Neural cell (in vitro differentiated cells): ENCODE measurements at regions not wholly inside any gene's neighbourhood (a gene's known extent, or its start where the extent isn't known, plus 50 kb on each side); places are given as distances from the start of the nearest gene placed in this dataset.

Source experiments
- H2AFZ ChIP-seq: fragments of 200-600, 300-800 bp; sonication (generic), shearing (Covaris generic); 2 replicates; pipeline ENCODE4 v1.6.0; 2014; ENCODE audit warnings: low read depth, mild to moderate bottlenecking, antibody characterized with exemption, low read length, moderate library complexity
- H3F3A ChIP-seq: fragments of 200-600 bp; shearing (Covaris generic); 2 replicates; pipeline ENCODE4 v1.6.1; 2016; ENCODE audit warnings: mild to moderate bottlenecking, moderate library complexity, mixed read lengths, antibody characterized with exemption, low read length; ENCODE audit not compliant: insufficient read depth, poor library complexity, severe bottlenecking
- H3K27ac ChIP-seq: fragments of 200-600, 300-800 bp; sonication (generic), shearing (Covaris generic); 2 replicates; pipeline ENCODE4 v1.5.1; 2014; ENCODE audit warnings: mild to moderate bottlenecking, low read length, moderate library complexity
- H3K27me3 ChIP-seq: fragments of 300-800, 200-600 bp; sonication (generic), shearing (Covaris generic); 2 replicates; pipeline ENCODE4 v1.6.0; 2014; ENCODE audit warnings: mild to moderate bottlenecking, low read depth, low read length, moderate library complexity; ENCODE audit not compliant: insufficient read depth
- H3K36me3 ChIP-seq: fragments of 300-800, 200-600 bp; sonication (generic), shearing (Covaris generic); 2 replicates; pipeline ENCODE4 v1.5.1; 2014; ENCODE audit warnings: mild to moderate bottlenecking, antibody characterized with exemption, low read length, moderate library complexity; ENCODE audit not compliant: insufficient read depth
- H3K4me2 ChIP-seq: fragments of 300-800, 200-600 bp; sonication (generic), shearing (Covaris generic); 2 replicates; pipeline ENCODE4 v1.6.0; 2014; ENCODE audit warnings: mild to moderate bottlenecking, low read length
- H3K4me3 ChIP-seq: fragments of 300-800, 200-600 bp; sonication (generic), shearing (Covaris generic); 2 replicates; pipeline ENCODE4 v1.5.1; 2014; ENCODE audit warnings: mild to moderate bottlenecking, low read length, moderate library complexity
- H3K79me2 ChIP-seq: fragments of 200-600 bp; shearing (Covaris generic); replicated peaks from 2 replicates; pipeline ENCODE4 v1.6.0; 2014; ENCODE audit warnings: mild to moderate bottlenecking, low read length, moderate library complexity; ENCODE audit not compliant: insufficient read depth
- H3K9ac ChIP-seq: fragments of 300-800, 200-600 bp; sonication (generic), shearing (Covaris generic); 2 replicates; pipeline ENCODE4 v1.6.1; 2016; ENCODE audit warnings: mild to moderate bottlenecking, low read length, mixed read lengths
- H3K9me2 ChIP-seq: fragments of 200-600 bp; shearing (Covaris generic); 2 replicates; pipeline ENCODE4 v1.6.1; 2016; ENCODE audit warnings: mild to moderate bottlenecking, low read length, mixed read lengths; ENCODE audit not compliant: insufficient read depth
- H3K9me3 ChIP-seq: fragments of 200-600, 300-800 bp; sonication (generic), shearing (Covaris generic); 2 replicates; pipeline ENCODE4 v1.6.1; 2016; ENCODE audit warnings: mild to moderate bottlenecking, mixed run types, low read length, moderate library complexity, mixed read lengths
- H4K20me1 ChIP-seq: fragments of 200-600 bp; shearing (Covaris generic); 2 replicates; pipeline ENCODE4 v1.6.1; 2016; ENCODE audit warnings: mild to moderate bottlenecking, mixed run types; ENCODE audit not compliant: insufficient read depth
- EP300 ChIP-seq: fragments of 450-650 bp; conservative IDR thresholded peaks from 2 replicates; pipeline ENCODE4 v1.6.1; 2014; ENCODE audit warnings: antibody characterized with exemption, mild to moderate bottlenecking, moderate library complexity; ENCODE audit not compliant: poor library complexity, severe bottlenecking
- EZH2 ChIP-seq: fragments of 200-600, 300-800 bp; shearing (Covaris generic), sonication (generic); IDR thresholded peaks from 2 replicates; pipeline ENCODE4 v1.6.1; 2014; ENCODE audit warnings: antibody characterized with exemption, low read length, borderline replicate concordance, mild to moderate bottlenecking; ENCODE audit not compliant: insufficient read depth, poor library complexity, severe bottlenecking
- MXI1 ChIP-seq: fragments of 450-650 bp; conservative IDR thresholded peaks from 2 replicates; pipeline ENCODE4 v1.6.1; 2014; ENCODE audit warnings: antibody characterized with exemption, mild to moderate bottlenecking; ENCODE audit not compliant: poor library complexity, severe bottlenecking
- POLR2AphosphoS5 ChIP-seq: IDR thresholded peaks from 2 replicates; pipeline ENCODE4 v1.6.1; 2012
- RAD21 ChIP-seq: fragments of 450-650 bp; conservative IDR thresholded peaks from 2 replicates; pipeline ENCODE4 v1.6.1; 2014; ENCODE audit warnings: antibody characterized with exemption, mild to moderate bottlenecking, moderate library complexity
- SMC3 ChIP-seq: fragments of 450-650 bp; conservative IDR thresholded peaks from 2 replicates; pipeline ENCODE4 v1.6.1; 2014; ENCODE audit warnings: antibody characterized with exemption, mild to moderate bottlenecking, moderate library complexity; ENCODE audit not compliant: poor library complexity
- TAF1 ChIP-seq: IDR thresholded peaks from 2 replicates; pipeline ENCODE4 v1.6.1; 2012; ENCODE audit warnings: low read depth
- TF ChIP-seq, protein P1 (sequence below): fragments of 450-650 bp; IDR thresholded peaks from 2 replicates; pipeline ENCODE4 v1.5.1; 2014; ENCODE audit warnings: antibody characterized with exemption, mild to moderate bottlenecking, moderate library complexity; ENCODE audit not compliant: poor library complexity, severe bottlenecking
- TF ChIP-seq, protein P2 (sequence below): IDR thresholded peaks from 2 replicates; pipeline ENCODE4 v1.6.1; 2012; ENCODE audit warnings: borderline replicate concordance

DNA sequence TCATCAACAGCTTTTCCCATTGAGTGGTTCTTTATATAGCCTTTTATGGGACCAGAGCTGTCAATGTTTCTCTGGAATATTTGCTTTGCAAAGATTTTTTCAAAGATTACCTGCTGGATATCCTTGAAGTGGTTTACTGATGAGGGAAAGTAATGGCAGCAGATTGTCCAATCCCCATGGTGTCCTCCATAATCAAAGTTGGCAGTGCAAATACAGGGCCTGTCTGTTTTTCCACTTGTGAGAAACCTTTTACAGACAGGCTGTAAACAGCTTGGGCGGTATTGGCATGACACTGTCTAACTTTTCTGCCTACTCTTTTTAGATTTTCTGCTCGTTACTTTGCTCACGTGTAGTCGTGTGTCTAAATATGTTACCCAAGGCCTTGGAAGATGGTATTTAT lies 641.9 kb upstream of the NR3C2 start:
- TF ChIP-seq MXI1 (no peak), TAF1 (no peak), RAD21 (no peak), EZH2 (no peak)
- TF ChIP-seq, protein P1, sequence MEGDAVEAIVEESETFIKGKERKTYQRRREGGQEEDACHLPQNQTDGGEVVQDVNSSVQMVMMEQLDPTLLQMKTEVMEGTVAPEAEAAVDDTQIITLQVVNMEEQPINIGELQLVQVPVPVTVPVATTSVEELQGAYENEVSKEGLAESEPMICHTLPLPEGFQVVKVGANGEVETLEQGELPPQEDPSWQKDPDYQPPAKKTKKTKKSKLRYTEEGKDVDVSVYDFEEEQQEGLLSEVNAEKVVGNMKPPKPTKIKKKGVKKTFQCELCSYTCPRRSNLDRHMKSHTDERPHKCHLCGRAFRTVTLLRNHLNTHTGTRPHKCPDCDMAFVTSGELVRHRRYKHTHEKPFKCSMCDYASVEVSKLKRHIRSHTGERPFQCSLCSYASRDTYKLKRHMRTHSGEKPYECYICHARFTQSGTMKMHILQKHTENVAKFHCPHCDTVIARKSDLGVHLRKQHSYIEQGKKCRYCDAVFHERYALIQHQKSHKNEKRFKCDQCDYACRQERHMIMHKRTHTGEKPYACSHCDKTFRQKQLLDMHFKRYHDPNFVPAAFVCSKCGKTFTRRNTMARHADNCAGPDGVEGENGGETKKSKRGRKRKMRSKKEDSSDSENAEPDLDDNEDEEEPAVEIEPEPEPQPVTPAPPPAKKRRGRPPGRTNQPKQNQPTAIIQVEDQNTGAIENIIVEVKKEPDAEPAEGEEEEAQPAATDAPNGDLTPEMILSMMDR, result no peak
- no peak overlapping the region for H3K27ac ChIP-seq
- H3K4me2 ChIP-seq, result no peak overlapping the region
- H3K36me3 ChIP-seq, result no peaks in the 10 kb centered on the region
- H3K4me3 ChIP-seq, result no peak overlapping the region
- no peak overlapping the region for H3K9ac ChIP-seq
- H3K9me3 ChIP-seq, result no peaks in the 10 kb centered on the region
- no peak overlapping the region for H2AFZ ChIP-seq
- no peaks in the 10 kb centered on the region for H3K79me2 ChIP-seq
- no peaks in the 10 kb centered on the region for H3F3A ChIP-seq
- no peaks in the 10 kb centered on the region for H4K20me1 ChIP-seq
- no peaks in the 10 kb centered on the region for H3K9me2 ChIP-seq
- no peaks in the 10 kb centered on the region for H3K27me3 ChIP-seq

DNA sequence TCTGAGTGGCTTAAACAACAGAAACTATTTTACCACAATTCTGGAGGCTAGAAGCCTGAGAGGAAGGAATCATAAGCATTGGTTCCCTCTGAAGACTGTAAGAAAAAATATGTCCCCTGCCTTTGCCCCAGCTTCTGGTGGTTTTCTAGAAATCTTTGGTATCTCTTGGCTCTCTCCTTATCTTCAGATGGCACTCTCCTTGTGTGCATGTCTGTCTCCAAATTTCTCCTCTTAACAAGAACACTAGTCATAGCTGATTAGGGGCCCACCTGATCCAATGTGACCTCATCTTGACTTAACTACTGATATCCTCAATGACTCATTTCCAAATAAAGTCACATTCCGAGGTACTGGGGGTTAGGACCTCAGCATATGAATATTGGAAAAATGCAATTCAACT lies 635.0 kb upstream of the NR3C2 start:
- TF ChIP-seq EP300 (no peak), SMC3 (no peak), RAD21 (no peak), POLR2AphosphoS5 (no peak), EZH2 (no peak), MXI1 (no peak), TAF1 (no peak)
- TF ChIP-seq, protein P2, sequence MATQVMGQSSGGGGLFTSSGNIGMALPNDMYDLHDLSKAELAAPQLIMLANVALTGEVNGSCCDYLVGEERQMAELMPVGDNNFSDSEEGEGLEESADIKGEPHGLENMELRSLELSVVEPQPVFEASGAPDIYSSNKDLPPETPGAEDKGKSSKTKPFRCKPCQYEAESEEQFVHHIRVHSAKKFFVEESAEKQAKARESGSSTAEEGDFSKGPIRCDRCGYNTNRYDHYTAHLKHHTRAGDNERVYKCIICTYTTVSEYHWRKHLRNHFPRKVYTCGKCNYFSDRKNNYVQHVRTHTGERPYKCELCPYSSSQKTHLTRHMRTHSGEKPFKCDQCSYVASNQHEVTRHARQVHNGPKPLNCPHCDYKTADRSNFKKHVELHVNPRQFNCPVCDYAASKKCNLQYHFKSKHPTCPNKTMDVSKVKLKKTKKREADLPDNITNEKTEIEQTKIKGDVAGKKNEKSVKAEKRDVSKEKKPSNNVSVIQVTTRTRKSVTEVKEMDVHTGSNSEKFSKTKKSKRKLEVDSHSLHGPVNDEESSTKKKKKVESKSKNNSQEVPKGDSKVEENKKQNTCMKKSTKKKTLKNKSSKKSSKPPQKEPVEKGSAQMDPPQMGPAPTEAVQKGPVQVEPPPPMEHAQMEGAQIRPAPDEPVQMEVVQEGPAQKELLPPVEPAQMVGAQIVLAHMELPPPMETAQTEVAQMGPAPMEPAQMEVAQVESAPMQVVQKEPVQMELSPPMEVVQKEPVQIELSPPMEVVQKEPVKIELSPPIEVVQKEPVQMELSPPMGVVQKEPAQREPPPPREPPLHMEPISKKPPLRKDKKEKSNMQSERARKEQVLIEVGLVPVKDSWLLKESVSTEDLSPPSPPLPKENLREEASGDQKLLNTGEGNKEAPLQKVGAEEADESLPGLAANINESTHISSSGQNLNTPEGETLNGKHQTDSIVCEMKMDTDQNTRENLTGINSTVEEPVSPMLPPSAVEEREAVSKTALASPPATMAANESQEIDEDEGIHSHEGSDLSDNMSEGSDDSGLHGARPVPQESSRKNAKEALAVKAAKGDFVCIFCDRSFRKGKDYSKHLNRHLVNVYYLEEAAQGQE, result no peak
- TF ChIP-seq, protein P1, result no peak
- H3K9ac ChIP-seq, result no peak overlapping the region
- no peaks in the 10 kb centered on the region for H3K36me3 ChIP-seq
- no peaks in the 10 kb centered on the region for H4K20me1 ChIP-seq
- H3K27me3 ChIP-seq, result no peaks in the 10 kb centered on the region
- no peaks in the 10 kb centered on the region for H3F3A ChIP-seq
- H2AFZ ChIP-seq, result no peak overlapping the region
- no peak overlapping the region for H3K27ac ChIP-seq
- no peak overlapping the region for H3K4me3 ChIP-seq
- no peak overlapping the region for H3K4me2 ChIP-seq
- H3K9me2 ChIP-seq, result no peaks in the 10 kb centered on the region
- no peaks in the 10 kb centered on the region for H3K9me3 ChIP-seq
- H3K79me2 ChIP-seq, result no peaks in the 10 kb centered on the region
